ENCODE measurements at regions not wholly inside any gene's neighbourhood (a gene's known extent, or its start where the extent isn't known, plus 50 kb on each side); places are given as distances from the start of the nearest gene placed in this dataset.
A peak's percentile ranks its signal among the peaks of the same experiment; 100 is the strongest.

DNA sequence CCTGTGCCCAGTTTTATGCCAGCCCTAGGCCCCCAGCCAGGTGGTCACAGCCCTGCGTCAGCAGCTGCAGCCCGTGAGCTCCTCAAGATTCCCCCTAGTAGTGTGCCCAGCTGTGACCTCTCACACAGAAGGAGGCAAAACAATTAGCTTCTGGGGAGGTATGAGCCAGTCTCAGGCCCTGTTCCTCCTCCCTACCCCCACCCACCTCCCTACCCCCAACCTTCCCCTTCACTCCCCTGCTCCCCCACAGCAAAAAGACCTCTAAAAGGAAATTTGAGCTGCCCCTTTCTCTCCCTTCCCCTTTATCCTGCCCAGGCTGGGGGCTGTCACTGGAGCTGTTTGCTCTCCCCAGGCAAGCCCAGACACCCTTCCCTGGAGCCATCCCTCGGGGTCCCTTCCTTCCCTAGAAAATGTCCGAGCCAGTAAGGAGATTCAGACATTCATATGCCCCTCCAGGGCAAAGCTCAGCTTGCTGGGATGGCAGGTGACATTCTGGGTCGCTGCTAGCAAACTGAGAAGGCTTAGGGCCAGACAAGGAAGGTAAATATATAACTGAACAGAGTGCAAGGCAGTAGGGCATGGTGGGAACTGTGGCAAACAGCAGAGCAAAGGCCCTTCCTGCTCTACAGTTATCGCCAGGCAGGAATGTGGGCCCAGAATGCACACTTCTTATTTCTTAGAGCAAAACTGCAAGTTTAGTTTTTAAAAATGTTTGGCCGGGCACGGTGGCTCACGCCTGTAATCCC is 300.2 kb downstream of the MN1 start:
- whole genome bisulfite sequencing, result 87% methylated on average over 9 of the region's 9 CpGs

DNA sequence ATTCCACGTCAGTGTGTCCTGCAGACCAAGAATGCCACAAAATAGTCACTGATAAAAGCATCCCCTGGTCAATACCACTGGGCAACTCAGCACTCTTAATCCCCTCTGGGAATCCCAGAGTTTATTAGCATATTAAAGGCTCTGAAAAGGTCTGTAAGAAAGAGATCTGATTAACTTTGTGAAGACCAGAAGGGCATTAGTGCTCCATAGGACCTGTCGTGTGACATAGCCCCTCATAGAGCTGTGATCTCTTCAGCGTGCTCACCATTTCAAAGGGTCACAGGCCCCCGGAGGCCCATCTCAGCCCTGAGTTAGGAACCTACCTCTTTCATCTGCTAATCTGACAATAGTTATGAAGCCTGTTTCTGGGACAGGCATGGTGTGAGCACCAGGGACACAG is 299.2 kb downstream of the MN1 start:
- WGBS, result 92% methylated on average over 4 of the region's 4 CpGs
- H3K9me3 ChIP-seq (ENCODE audit: control insufficient read depth in 2 of 2, insufficient read depth in 1 of 2, low read length in 1 of 2), result no peaks in the 10 kb centered on the region

More for the DNA sequence above, 300.2 kb downstream of the MN1 start:
- Histone ChIP-seq H3K4me1 (ENCODE audit: control insufficient read depth in 2 of 2, insufficient read depth in 2 of 2, low read length in 2 of 2) (no peaks in the 10 kb centered on the region), H3K27me3 (ENCODE audit: control insufficient read depth in 2 of 2, insufficient read depth in 1 of 2, low read length in 1 of 2) (no peaks in the 10 kb centered on the region), H3K27ac (ENCODE audit: low read depth in 1 of 2, low read length in 1 of 2) (no peak overlapping the region), H3K9me3 (ENCODE audit: control insufficient read depth in 2 of 2, insufficient read depth in 1 of 2, low read length in 1 of 2) (no peaks in the 10 kb centered on the region), H3K4me3 (ENCODE audit: low read length in 2 of 2) (no peak overlapping the region), H3K36me3 (ENCODE audit: control insufficient read depth in 2 of 2, insufficient read depth in 2 of 2, low read length in 1 of 2) (no peaks in the 10 kb centered on the region)
- DNase-seq (ENCODE audit: low read depth in 6 of 9, low spot score in 9 of 9), result no peak

DNA sequence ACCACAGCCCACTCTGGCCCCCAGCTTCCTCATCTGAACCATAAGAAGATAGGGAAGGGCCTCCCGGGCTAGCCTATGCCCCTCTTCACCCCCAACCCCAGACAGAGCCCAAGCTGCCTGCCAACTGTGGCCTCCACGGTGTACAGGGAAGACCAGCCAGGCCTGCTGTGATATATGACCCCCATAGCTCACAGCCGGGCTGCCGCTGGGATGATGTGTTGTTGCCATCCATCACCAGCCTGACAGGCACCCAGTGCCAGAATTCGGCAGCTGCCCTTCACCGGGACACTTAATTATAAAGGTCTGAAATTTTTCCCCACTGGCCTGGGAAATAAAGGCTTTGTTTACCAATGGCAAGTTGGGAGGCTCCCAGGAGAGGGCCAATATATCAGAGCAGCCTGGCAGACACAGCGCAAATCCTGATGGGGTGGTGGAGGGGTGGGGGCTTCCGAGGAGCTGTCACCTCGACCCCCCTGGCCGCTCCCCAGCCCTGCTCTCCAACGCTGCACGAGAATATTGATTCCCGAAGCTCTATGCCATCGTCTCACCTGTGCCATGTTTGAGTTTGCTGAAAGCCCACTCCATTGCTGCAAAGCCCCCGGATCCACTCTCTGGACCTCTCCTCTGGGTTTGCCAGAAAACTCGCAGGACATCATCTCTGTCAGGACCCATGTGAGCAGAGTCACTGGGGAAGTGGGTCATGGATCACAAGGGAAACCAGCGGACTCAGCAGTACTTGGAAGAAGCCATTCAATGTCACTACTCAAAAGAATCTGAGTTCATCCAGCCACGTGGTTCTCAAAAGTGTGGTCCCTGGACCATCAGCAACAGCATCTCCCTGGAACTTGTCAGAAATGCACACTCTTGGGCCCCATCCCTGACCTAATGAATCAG is 296.9 kb downstream of the MN1 start:
- Histone ChIP-seq H3K27ac (ENCODE audit: low read depth in 1 of 2, low read length in 1 of 2) (no peak overlapping the region), H3K9me3 (ENCODE audit: control insufficient read depth in 2 of 2, insufficient read depth in 1 of 2, low read length in 1 of 2) (no peaks in the 10 kb centered on the region), H3K36me3 (ENCODE audit: control insufficient read depth in 2 of 2, insufficient read depth in 2 of 2, low read length in 1 of 2) (no peaks in the 10 kb centered on the region), H3K4me3 (ENCODE audit: low read length in 2 of 2) (no peak overlapping the region), H3K4me1 (ENCODE audit: control insufficient read depth in 2 of 2, insufficient read depth in 2 of 2, low read length in 2 of 2) (no peaks in the 10 kb centered on the region), H3K27me3 (ENCODE audit: control insufficient read depth in 2 of 2, insufficient read depth in 1 of 2, low read length in 1 of 2) (no peaks in the 10 kb centered on the region)
- no peak for DNase-seq (ENCODE audit: low read depth in 6 of 9, low spot score in 9 of 9)
- 90% methylated on average over 18 of the region's 18 CpGs for WGBS

More for the DNA sequence above, 299.2 kb downstream of the MN1 start:
- H3K27ac ChIP-seq (ENCODE audit: low read depth in 1 of 2, low read length in 1 of 2), result no peak overlapping the region
- no peak for DNase-seq (ENCODE audit: low read depth in 6 of 9, low spot score in 9 of 9)
- no peaks in the 10 kb centered on the region for H3K36me3 ChIP-seq (ENCODE audit: control insufficient read depth in 2 of 2, insufficient read depth in 2 of 2, low read length in 1 of 2)
- no peaks in the 10 kb centered on the region for H3K27me3 ChIP-seq (ENCODE audit: control insufficient read depth in 2 of 2, insufficient read depth in 1 of 2, low read length in 1 of 2)
- H3K4me1 ChIP-seq (ENCODE audit: control insufficient read depth in 2 of 2, insufficient read depth in 2 of 2, low read length in 2 of 2), result no peaks in the 10 kb centered on the region
- H3K4me3 ChIP-seq (ENCODE audit: low read length in 2 of 2), result no peak overlapping the region

DNA sequence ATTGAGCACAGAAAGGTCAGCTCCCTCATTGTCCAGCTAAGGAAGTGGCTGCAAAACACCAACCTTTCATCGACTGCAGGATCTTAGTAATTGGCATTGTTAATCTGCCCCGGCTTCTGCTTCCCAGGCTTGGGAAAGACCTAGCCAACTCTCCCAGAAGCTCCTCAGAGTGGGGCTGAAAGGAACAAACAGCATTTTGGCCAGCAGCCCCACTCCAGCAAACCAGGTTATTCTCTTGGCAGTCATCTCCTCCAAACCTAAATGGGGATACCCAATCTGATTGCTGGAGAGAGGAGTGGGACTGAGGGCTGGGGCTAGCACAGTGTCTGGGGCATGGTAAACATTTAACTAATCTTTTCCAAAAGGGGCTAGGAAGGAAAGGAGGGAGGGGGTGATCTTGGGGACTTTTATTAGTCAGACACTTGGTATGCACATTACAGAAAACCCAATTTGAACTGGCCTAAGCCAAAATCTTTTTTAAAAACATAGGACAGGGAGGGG is 294.4 kb downstream of the MN1 start:
- H3K36me3 ChIP-seq (ENCODE audit: control insufficient read depth in 2 of 2, insufficient read depth in 2 of 2, low read length in 1 of 2), result no peaks in the 10 kb centered on the region
- H3K4me3 ChIP-seq (ENCODE audit: low read length in 2 of 2), result no peak overlapping the region
- 93% methylated on average over 2 of the region's 2 CpGs for WGBS
- H3K27ac ChIP-seq (ENCODE audit: low read depth in 1 of 2, low read length in 1 of 2), result no peak overlapping the region
- no peaks in the 10 kb centered on the region for H3K9me3 ChIP-seq (ENCODE audit: control insufficient read depth in 2 of 2, insufficient read depth in 1 of 2, low read length in 1 of 2)
- H3K27me3 ChIP-seq (ENCODE audit: control insufficient read depth in 2 of 2, insufficient read depth in 1 of 2, low read length in 1 of 2), result no peaks in the 10 kb centered on the region
- DNase-seq (ENCODE audit: low read depth in 6 of 9, low spot score in 9 of 9), result no peak
- no peaks in the 10 kb centered on the region for H3K4me1 ChIP-seq (ENCODE audit: control insufficient read depth in 2 of 2, insufficient read depth in 2 of 2, low read length in 2 of 2)

DNA sequence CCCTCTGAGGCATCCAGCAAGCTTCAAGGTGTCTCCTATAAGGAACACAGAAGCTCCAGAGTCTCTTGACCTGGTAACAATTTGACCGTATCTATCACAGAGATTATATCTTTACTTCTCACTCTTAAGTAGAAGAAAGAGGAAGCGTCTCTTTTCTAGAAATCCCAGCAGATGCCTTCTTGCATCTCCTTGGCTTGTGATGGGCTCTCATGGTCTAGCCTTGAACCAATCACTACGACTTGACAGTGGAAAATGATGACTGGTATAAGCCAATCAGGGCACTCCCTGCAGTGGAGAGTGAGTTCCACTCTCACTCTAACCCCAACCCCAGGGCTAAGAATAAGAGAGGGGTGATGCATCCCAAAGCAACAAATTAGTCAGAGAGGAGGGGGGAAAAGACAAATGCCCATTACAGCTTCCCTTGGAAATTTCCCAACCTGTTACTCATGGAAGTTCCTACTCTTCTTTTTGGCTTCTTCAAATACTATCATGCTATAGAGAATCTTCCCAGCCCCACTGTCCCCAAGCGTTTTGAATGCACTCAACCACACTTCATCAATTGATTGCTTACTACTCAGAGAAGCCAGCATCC is 293.5 kb downstream of the MN1 start:
- 76% methylated on average over 4 of the region's 4 CpGs for WGBS
- Histone ChIP-seq H3K36me3 (ENCODE audit: control insufficient read depth in 2 of 2, insufficient read depth in 2 of 2, low read length in 1 of 2) (no peaks in the 10 kb centered on the region), H3K4me3 (ENCODE audit: low read length in 2 of 2) (no peak overlapping the region), H3K27me3 (ENCODE audit: control insufficient read depth in 2 of 2, insufficient read depth in 1 of 2, low read length in 1 of 2) (no peaks in the 10 kb centered on the region), H3K4me1 (ENCODE audit: control insufficient read depth in 2 of 2, insufficient read depth in 2 of 2, low read length in 2 of 2) (peaks cover 0 to 2% of the 10 kb centered on the region in 2 donors), H3K27ac (ENCODE audit: low read depth in 1 of 2, low read length in 1 of 2) (no peak overlapping the region), H3K9me3 (ENCODE audit: control insufficient read depth in 2 of 2, insufficient read depth in 1 of 2, low read length in 1 of 2) (no peaks in the 10 kb centered on the region)
- DNase-seq (ENCODE audit: low read depth in 6 of 9, low spot score in 9 of 9), result no peak

DNA sequence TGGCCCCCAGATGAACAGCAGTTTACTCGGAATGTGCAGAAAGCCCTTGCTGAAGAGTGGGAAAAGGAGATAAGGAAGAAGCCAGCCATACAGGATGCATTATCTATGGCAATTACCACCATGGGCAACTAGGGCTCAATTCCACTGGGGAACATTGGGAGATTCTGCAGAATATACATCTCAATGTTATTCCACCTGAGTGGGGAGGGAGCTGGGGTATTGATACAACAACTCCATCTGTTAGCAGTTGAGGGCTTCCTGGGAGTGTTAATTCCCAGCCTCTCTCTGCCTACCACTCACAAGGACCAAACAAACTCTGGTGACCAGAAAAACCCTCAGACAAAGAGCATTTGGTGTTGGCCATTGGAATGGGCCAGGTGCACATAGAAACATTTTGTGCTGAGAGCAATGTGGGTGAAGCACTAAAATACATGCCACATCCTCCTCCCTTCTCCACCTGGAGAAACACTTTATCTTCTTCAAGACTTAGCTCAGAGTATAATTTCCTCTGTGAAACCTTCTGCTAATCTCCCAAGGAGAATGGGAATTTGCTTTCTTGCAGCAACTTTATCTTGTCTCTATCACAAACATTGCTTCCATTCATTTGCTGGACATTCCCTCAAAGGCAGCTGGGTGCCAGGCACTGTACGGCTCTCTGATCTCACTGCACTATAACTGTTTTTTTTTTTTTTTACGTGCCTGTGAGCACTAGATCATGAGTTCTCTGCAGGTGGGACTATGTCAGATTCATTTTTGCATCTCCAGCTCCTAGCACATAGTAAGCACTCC is 292.2 kb downstream of the MN1 start:
- no peak overlapping the region for H3K27ac ChIP-seq (ENCODE audit: low read depth in 1 of 2, low read length in 1 of 2)
- DNase-seq (ENCODE audit: low read depth in 6 of 9, low spot score in 9 of 9), result no peak
- WGBS, result 96% methylated on average over 3 of the region's 3 CpGs
- H3K9me3 ChIP-seq (ENCODE audit: control insufficient read depth in 2 of 2, insufficient read depth in 1 of 2, low read length in 1 of 2), result no peaks in the 10 kb centered on the region
- peaks cover 0 to 2% of the 10 kb centered on the region in 2 donors for H3K4me1 ChIP-seq (ENCODE audit: control insufficient read depth in 2 of 2, insufficient read depth in 2 of 2, low read length in 2 of 2)
- no peaks in the 10 kb centered on the region for H3K36me3 ChIP-seq (ENCODE audit: control insufficient read depth in 2 of 2, insufficient read depth in 2 of 2, low read length in 1 of 2)
- H3K27me3 ChIP-seq (ENCODE audit: control insufficient read depth in 2 of 2, insufficient read depth in 1 of 2, low read length in 1 of 2), result no peaks in the 10 kb centered on the region
- H3K4me3 ChIP-seq (ENCODE audit: low read length in 2 of 2), result no peak overlapping the region

DNA sequence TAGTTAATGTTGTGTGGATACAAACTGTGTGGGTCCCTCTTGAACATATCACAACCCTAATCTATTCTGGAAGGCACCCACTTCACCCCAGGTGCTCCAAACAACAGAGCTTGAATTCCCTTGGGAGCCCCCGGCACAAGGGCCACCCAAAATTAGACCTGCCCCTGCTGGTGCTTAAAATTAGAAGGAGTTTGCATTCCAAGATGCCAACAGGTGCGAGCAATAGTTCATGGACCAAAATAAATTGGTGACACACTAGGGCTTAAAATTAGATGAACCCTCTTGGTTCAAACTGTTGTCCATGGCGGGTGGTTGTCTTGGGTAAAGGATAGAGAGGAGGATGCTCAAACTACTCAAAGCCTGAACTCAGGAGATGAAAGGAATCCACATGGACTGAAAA is 291.5 kb downstream of the MN1 start:
- Histone ChIP-seq H3K4me3 (ENCODE audit: low read length in 2 of 2) (no peak overlapping the region), H3K27me3 (ENCODE audit: control insufficient read depth in 2 of 2, insufficient read depth in 1 of 2, low read length in 1 of 2) (no peaks in the 10 kb centered on the region)
- 93% methylated on average over 3 of the region's 3 CpGs for WGBS

DNA sequence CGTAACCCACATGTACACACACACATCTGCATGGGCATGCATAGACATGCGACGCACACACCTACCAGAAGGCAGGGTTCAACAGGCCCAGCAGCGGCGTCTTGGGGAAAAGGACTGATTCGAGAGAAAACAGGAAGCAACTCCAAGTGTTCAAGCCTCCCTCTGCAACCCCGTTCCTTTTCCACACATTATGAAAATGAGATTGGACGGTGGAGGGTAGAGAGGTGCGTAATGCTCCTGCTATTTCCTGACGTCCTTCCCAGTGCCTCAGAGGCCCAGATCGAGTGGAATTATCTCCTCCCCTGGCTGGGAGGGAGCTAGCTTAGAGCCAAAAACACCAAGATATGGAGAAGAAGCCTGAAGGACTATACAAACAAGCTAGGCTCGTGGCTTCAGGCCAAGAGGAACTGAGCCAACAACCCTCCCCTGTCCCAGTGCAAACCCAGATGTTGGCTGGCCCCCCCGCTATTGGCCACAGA is 289.2 kb downstream of the MN1 start:
- Histone ChIP-seq H3K27ac (ENCODE audit: low read depth in 1 of 2, low read length in 1 of 2) (peak overlapping the region in 1 of 2 donors; percentile 43), H3K4me3 (ENCODE audit: low read length in 2 of 2) (no peak overlapping the region), H3K9me3 (ENCODE audit: control insufficient read depth in 2 of 2, insufficient read depth in 1 of 2, low read length in 1 of 2) (no peaks in the 10 kb centered on the region), H3K4me1 (ENCODE audit: control insufficient read depth in 2 of 2, insufficient read depth in 2 of 2, low read length in 2 of 2) (peaks cover 0 to 2% of the 10 kb centered on the region in 2 donors), H3K36me3 (ENCODE audit: control insufficient read depth in 2 of 2, insufficient read depth in 2 of 2, low read length in 1 of 2) (no peaks in the 10 kb centered on the region), H3K27me3 (ENCODE audit: control insufficient read depth in 2 of 2, insufficient read depth in 1 of 2, low read length in 1 of 2) (no peaks in the 10 kb centered on the region)
- peak in 1 of 9 donors; percentile 6 for DNase-seq (ENCODE audit: low read depth in 6 of 9, low spot score in 9 of 9)
- 35% methylated on average over 13 of the region's 13 CpGs for WGBS

More for the DNA sequence above, 291.5 kb downstream of the MN1 start:
- Histone ChIP-seq H3K36me3 (ENCODE audit: control insufficient read depth in 2 of 2, insufficient read depth in 2 of 2, low read length in 1 of 2) (no peaks in the 10 kb centered on the region), H3K27ac (ENCODE audit: low read depth in 1 of 2, low read length in 1 of 2) (no peak overlapping the region), H3K4me1 (ENCODE audit: control insufficient read depth in 2 of 2, insufficient read depth in 2 of 2, low read length in 2 of 2) (peaks cover 0 to 2% of the 10 kb centered on the region in 2 donors), H3K9me3 (ENCODE audit: control insufficient read depth in 2 of 2, insufficient read depth in 1 of 2, low read length in 1 of 2) (no peaks in the 10 kb centered on the region)
- DNase-seq (ENCODE audit: low read depth in 6 of 9, low spot score in 9 of 9), result no peak
